ENCODE measurements at regions not wholly inside any gene's neighbourhood (a gene's known extent, or its start where the extent isn't known, plus 50 kb on each side); places are given as distances from the start of the nearest gene placed in this dataset.

GRCh38 chr14:82238649-82239048 is 705.0 kb upstream of the SEL1L start:
- TF ChIP-seq CTCF (IDR thresholded peaks at IDR 0.05) (no peak), MLX (CRISPR knock-in tag; IDR thresholded peaks at IDR 0.05) (no peak), ATF3 (CRISPR knock-in tag; conservative IDR thresholded peaks at IDR 0.05) (no peak), NFE2L1 (CRISPR knock-in tag; IDR thresholded peaks at IDR 0.05) (no peak), FOXJ3 (CRISPR knock-in tag; IDR thresholded peaks at IDR 0.05; ENCODE audit: borderline replicate concordance) (no peak), TP53 (CRISPR knock-in tag; IDR thresholded peaks at IDR 0.05) (no peak)

Measured in WTC11 (cell line).